Brain microvascular endothelial cell (primary cell): ENCODE measurements at regions not wholly inside any gene's neighbourhood (a gene's known extent, or its start where the extent isn't known, plus 50 kb on each side); places are given as distances from the start of the nearest gene placed in this dataset.

Experiments
- DNase-seq: peaks from one replicate; pipeline ENCODE4 v3.0.0-alpha.2; 2020
- H3K27ac ChIP-seq: fragments of 250-450 bp; sonication (Bioruptor Pico); 2 replicates; pipeline ENCODE4 v1.5.1; 2020; ENCODE audit warnings: mild to moderate bottlenecking, moderate library complexity
- H3K27me3 ChIP-seq: fragments of 250-450 bp; sonication (Bioruptor Pico); replicated peaks from 2 replicates; pipeline ENCODE4 v1.5.1; 2020; ENCODE audit warnings: mild to moderate bottlenecking
- H3K36me3 ChIP-seq: fragments of 250-450 bp; sonication (Bioruptor Pico); replicated peaks from 2 replicates; pipeline ENCODE4 v1.5.1; 2020; ENCODE audit warnings: mild to moderate bottlenecking
- H3K4me3 ChIP-seq: 2 replicates; pipeline ENCODE4 v1.5.1; 2011; ENCODE audit warnings: low read depth, mild to moderate bottlenecking, control low read depth, low read length, moderate library complexity
- in situ Hi-C: cut with HindIII; loops from 2 replicates; pipeline ENCODE4 v1.10.0; 2017; ENCODE audit warnings: low sequenced_read_pairs, low pct_ligation_motif_present
- TF ChIP-seq, protein P1 (sequence below): IDR thresholded peaks from 2 replicates; pipeline ENCODE4 v1.5.1; 2011; ENCODE audit warnings: low read depth, mild to moderate bottlenecking, moderate library complexity, low read length, control low read depth, inconsistent platforms; ENCODE audit errors: missing control alignments

DNA sequence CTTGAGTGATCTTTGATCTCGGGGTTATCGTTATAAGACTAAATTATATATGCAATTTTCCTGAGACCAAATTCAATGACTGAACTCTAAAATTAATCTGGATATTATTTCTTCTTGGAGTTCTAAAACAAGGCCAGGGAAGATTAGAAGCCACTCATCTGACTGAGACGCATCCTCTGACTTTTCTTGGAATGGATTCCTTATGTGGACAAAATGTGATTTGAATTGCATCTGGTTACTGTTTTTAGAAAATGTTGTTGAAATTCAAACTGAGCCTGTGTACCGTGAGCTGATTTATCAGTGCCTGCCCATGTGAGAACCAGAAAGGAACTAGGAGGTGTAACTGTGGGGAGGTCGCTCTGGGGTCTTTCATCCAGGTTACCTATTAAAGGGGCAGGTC, 330.8 kb downstream of the OSR1 start:
- no peaks in the 10 kb centered on the region for H3K36me3 ChIP-seq
- no peak overlapping the region for H3K27ac ChIP-seq
- no peaks in the 10 kb centered on the region for H3K27me3 ChIP-seq
- DNase-seq, result no peak
- TF ChIP-seq, protein P1, sequence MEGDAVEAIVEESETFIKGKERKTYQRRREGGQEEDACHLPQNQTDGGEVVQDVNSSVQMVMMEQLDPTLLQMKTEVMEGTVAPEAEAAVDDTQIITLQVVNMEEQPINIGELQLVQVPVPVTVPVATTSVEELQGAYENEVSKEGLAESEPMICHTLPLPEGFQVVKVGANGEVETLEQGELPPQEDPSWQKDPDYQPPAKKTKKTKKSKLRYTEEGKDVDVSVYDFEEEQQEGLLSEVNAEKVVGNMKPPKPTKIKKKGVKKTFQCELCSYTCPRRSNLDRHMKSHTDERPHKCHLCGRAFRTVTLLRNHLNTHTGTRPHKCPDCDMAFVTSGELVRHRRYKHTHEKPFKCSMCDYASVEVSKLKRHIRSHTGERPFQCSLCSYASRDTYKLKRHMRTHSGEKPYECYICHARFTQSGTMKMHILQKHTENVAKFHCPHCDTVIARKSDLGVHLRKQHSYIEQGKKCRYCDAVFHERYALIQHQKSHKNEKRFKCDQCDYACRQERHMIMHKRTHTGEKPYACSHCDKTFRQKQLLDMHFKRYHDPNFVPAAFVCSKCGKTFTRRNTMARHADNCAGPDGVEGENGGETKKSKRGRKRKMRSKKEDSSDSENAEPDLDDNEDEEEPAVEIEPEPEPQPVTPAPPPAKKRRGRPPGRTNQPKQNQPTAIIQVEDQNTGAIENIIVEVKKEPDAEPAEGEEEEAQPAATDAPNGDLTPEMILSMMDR, result no peak
- in situ Hi-C loops, result no loop called here
- no peak overlapping the region for H3K4me3 ChIP-seq

DNA sequence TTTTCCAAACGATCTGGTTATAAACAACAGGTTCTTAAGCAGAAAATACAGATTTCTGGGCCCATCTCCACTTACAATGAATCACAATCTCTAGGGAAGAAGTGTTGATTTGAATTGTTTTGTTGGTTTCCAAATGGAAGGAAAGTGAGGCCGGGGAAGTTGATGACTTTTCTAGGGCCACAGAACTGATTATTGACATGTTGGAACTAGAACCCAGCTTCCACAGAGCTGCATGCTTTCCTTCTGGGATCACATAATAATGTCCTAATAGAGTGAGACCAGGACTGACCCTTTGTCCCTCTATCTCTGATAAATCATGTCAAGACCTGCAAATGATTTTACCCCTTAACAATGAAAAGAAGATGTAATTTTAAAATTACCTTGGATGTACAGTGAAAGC, 332.2 kb downstream of the OSR1 start:
- Histone ChIP-seq H3K27ac (no peak overlapping the region), H3K27me3 (no peaks in the 10 kb centered on the region), H3K36me3 (no peaks in the 10 kb centered on the region), H3K4me3 (no peak overlapping the region)
- TF ChIP-seq, protein P1, result no peak
- in situ Hi-C loops, result no loop called here
- DNase-seq, result no peak

DNA sequence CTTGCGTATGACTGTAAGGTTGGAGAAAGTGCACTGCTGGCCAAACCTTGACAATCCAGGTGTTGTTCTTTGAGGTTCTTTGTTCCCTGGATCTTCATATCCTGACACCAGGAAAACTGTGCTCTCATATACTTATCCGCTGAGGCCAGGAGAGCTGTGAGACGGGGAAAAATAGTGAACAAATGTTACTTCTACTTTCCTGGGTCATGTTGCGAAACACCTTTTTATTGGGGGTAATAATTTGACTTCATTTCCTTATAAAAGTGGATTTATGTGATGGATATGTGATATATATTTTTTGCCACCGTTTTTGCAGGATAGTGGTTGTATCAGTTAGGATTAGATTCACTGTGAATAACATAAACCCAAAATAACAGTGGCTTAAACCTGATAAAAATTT, 336.1 kb downstream of the OSR1 start:
- H3K36me3 ChIP-seq, result no peaks in the 10 kb centered on the region
- no peaks in the 10 kb centered on the region for H3K27me3 ChIP-seq
- TF ChIP-seq, protein P1, result no peak
- in situ Hi-C loops, result no loop called here
- H3K4me3 ChIP-seq, result no peak overlapping the region
- no peak overlapping the region for H3K27ac ChIP-seq
- no peak for DNase-seq

DNA sequence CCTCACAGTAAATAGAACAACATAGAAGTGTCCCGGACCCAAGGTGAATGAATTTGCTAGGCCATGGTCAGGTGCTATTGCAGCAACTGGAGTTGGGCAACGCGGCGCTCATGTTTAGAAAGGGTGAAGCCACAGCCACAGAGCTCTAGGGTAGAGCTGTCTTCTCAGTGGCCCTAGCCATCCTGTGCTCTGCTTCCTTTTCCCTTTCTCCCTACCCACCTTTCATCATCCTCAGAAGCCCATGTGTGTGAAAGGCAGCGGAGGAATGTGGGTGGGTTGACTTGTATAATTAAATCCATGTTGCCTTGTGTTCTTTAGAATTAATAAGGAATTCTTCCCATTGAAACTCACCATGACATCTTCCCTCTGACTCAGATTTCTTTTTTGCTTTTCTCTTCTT, 336.7 kb downstream of the OSR1 start:
- in situ Hi-C loops, result no loop called here
- Histone ChIP-seq H3K36me3 (no peaks in the 10 kb centered on the region), H3K4me3 (no peak overlapping the region), H3K27me3 (no peaks in the 10 kb centered on the region), H3K27ac (no peak overlapping the region)
- TF ChIP-seq, protein P1, result no peak
- no peak for DNase-seq

DNA sequence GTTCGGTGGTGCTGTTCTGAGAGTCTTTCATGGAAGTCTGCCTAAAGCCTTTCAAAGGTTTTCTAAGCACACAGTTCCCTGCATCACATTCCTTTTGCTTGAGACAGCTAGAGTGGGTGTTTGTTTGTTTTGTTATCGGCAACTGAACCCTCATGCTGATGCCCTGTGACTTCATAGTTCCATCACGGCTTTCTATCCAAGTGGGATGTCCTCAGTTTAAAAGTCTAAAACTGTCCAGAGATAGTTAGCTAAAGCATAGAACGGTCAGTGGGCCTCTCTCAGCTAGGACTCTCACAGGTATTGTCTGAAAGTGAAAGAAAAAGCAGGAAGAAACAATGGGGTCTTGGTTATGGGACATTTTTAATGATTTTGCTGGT, 337.3 kb downstream of the OSR1 start:
- H3K27me3 ChIP-seq, result no peaks in the 10 kb centered on the region
- peak overlapping the region; percentile 38 for H3K27ac ChIP-seq
- no peak overlapping the region for H3K4me3 ChIP-seq
- in situ Hi-C loops, result no loop called here
- H3K36me3 ChIP-seq, result no peaks in the 10 kb centered on the region
- DNase-seq, result peak; percentile 93
- TF ChIP-seq, protein P1, result no peak
